ENCODE measurements at regions not wholly inside any gene's neighbourhood (a gene's known extent, or its start where the extent isn't known, plus 50 kb on each side); places are given as distances from the start of the nearest gene placed in this dataset.

DNA sequence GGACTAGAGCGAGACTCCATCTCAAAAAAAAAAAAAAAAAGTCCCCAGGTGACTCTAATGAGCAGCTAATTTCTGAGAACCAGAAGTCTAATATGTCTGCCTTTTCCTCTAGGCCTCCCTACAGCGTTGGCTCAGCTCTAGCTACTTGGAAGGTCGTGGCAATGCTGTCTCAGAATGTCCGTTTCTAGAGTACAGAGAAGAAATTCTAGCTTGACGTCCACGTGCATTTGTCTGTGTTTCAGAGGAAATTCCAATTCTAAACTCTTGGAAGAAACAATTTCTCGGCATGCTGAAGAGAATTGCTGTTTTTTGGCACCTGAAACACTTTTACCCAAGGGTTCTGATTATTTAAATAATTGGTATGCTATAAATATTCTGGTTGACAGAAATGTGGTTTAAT, 78.8 kb downstream of the SOX2 start:
- no peak overlapping the region for H3K27ac ChIP-seq
- in situ Hi-C loops (cut with HindIII; ENCODE audit: low pct_ligation_motif_present, low sequenced_read_pairs) = no loop called here
- no peaks in the 10 kb centered on the region for H3K36me3 ChIP-seq (replicated peaks)
- DNase-seq = no peak
- H3K27me3 ChIP-seq (replicated peaks) = no peaks in the 10 kb centered on the region
- H3K4me3 ChIP-seq (ENCODE audit: low read depth, low read length) = no peak overlapping the region
- TF ChIP-seq, protein P1, sequence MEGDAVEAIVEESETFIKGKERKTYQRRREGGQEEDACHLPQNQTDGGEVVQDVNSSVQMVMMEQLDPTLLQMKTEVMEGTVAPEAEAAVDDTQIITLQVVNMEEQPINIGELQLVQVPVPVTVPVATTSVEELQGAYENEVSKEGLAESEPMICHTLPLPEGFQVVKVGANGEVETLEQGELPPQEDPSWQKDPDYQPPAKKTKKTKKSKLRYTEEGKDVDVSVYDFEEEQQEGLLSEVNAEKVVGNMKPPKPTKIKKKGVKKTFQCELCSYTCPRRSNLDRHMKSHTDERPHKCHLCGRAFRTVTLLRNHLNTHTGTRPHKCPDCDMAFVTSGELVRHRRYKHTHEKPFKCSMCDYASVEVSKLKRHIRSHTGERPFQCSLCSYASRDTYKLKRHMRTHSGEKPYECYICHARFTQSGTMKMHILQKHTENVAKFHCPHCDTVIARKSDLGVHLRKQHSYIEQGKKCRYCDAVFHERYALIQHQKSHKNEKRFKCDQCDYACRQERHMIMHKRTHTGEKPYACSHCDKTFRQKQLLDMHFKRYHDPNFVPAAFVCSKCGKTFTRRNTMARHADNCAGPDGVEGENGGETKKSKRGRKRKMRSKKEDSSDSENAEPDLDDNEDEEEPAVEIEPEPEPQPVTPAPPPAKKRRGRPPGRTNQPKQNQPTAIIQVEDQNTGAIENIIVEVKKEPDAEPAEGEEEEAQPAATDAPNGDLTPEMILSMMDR (IDR thresholded peaks at IDR 0.05; ENCODE audit: low read depth, low read length, missing control alignments) = no peak

DNA sequence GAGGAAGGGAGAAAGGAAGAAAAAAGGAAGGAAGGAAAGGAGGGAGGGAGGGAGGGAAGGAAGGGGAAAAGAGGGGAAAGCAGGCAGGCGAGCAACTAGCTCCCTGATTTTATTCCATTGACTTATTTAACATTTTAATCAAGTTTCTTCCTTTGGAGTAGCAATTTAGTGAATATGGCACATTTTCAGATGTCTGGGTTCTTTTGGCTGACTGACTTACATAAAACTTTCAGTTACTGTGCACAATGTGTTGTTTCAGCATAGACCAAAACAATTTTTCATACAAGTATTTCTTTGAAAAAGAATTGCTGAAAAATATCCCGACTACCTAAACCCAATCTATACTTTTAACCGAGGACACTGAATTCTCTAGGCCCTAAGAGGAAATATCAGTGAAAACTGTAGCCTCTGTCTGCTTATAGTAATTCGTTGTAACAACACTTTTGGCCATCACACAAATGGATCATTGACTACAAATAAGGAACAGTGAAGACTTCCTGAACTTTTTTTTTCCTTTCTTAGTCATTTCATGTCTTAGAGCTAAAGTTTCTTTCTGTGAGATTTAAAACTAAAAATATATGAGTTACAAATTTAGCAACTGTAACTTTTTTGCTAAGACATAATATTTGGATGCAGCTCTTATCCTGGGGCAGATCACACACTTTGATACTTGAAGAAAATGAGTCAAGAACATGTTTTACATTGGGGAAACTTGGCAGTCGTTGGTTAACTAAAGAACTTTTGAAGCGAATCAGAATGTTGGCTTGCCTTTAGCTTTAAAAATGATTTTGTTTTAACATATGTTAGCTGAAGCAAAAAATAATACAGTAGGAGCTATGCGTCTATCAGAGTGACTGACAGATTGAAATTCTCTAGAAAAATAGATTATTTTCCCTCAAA, 79.6 kb downstream of the SOX2 start:
- no peaks in the 10 kb centered on the region for H3K36me3 ChIP-seq (replicated peaks)
- no peak overlapping the region for H3K4me3 ChIP-seq (ENCODE audit: low read depth, low read length)
- H3K27me3 ChIP-seq (replicated peaks) = no peaks in the 10 kb centered on the region
- TF ChIP-seq, protein P1 (IDR thresholded peaks at IDR 0.05; ENCODE audit: low read depth, low read length, missing control alignments) = no peak
- no peak overlapping the region for H3K27ac ChIP-seq
- DNase-seq = no peak
- in situ Hi-C loops (cut with HindIII; ENCODE audit: low pct_ligation_motif_present, low sequenced_read_pairs) = no loop called here

DNA sequence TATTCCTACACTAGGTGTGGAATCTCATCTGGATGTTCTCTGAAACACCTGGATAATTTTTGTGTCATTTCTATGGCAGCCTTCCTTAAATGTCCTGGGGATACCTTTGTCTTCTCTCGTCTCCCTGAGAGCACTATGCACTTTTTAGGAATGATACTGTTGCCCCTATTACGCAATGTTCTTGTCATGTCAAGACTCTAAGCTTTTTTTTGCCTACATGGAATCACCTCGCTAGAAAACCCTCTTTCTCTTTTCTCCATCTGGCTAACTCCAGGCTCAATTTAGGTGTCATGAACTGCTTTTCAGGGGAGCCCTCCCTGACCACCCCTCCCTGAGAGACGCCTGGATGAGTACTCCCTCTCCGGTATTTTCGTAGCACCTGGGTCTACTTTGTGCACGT, 81.3 kb downstream of the SOX2 start:
- DNase-seq = no peak
- H3K4me3 ChIP-seq (ENCODE audit: low read depth, low read length) = no peak overlapping the region
- no peaks in the 10 kb centered on the region for H3K27me3 ChIP-seq (replicated peaks)
- no peak overlapping the region for H3K27ac ChIP-seq
- in situ Hi-C loops (cut with HindIII; ENCODE audit: low pct_ligation_motif_present, low sequenced_read_pairs) = no loop called here
- no peaks in the 10 kb centered on the region for H3K36me3 ChIP-seq (replicated peaks)
- TF ChIP-seq, protein P1 (IDR thresholded peaks at IDR 0.05; ENCODE audit: low read depth, low read length, missing control alignments) = no peak

DNA sequence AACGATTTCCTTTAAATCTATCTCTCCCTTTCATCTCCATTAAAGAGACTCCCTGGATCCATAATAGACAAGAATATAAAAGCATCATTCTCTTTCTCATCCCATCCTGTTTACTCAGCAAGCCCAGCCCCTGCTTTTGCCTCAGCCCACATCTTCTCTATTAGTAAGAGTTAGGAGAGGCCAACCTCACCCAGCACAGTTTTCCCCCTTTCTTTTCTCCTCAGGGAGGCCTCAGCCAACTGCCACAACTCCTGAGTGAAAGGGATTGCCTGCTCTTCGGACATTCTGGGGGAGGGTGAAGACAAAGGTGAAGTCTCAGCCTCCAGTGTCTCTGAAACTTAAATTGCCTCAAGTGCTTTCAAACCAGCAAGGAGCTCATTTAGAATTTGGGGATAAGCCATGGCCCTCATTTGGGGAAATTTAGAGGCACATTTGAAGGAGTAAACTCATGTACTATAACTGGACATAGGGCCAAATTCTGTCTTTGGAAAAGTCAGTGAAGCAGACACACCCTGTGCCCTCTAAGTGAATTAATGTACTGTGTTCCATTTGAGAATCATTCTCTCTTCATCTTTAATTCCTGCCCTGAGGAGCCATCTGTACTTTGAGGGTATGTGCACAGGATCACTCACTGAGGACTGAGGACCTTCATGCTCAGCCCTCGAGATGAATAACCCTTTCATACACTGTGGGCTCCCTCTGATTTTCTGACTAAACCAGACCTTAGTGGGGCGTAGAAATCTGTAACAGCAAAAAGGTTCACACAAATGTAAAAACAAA, 82.5 kb downstream of the SOX2 start:
- no peak for DNase-seq
- in situ Hi-C loops (cut with HindIII; ENCODE audit: low pct_ligation_motif_present, low sequenced_read_pairs) = no loop called here

DNA sequence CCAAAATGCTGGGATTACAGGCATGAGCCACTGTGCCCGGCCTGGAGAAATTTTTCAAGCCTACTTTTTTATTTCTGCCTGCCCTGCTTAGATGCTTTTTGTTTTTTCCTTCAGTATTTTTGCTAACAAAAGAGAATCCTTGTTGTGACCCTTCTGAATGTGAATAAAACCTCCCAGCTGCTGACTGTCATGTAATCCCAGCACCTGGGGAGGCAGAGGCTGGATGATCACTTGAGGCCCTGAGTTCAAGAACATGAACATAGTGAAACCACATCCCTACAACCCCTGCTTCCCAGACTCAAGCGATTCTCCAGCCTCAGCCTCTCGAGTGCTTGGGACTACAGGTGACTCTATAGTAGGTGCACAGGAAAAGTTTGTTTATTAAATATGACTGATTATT, 84.9 kb downstream of the SOX2 start:
- Histone ChIP-seq H3K4me3 (ENCODE audit: low read depth, low read length) (no peak overlapping the region), H3K36me3 (replicated peaks) (no peaks in the 10 kb centered on the region), H3K27me3 (replicated peaks) (no peaks in the 10 kb centered on the region), H3K27ac (no peak overlapping the region)
- TF ChIP-seq, protein P1 (IDR thresholded peaks at IDR 0.05; ENCODE audit: low read depth, low read length, missing control alignments) = no peak
- in situ Hi-C loops (cut with HindIII; ENCODE audit: low pct_ligation_motif_present, low sequenced_read_pairs) = no loop called here
- DNase-seq = no peak

More for the DNA sequence above, 82.5 kb downstream of the SOX2 start:
- Histone ChIP-seq H3K27ac (no peak overlapping the region), H3K36me3 (replicated peaks) (no peaks in the 10 kb centered on the region), H3K4me3 (ENCODE audit: low read depth, low read length) (no peak overlapping the region), H3K27me3 (replicated peaks) (no peaks in the 10 kb centered on the region)
- TF ChIP-seq, protein P1 (IDR thresholded peaks at IDR 0.05; ENCODE audit: low read depth, low read length, missing control alignments) = no peak
